ENCODE measurements at regions not wholly inside any gene's neighbourhood (a gene's known extent, or its start where the extent isn't known, plus 50 kb on each side); places are given as distances from the start of the nearest gene placed in this dataset.

DNA sequence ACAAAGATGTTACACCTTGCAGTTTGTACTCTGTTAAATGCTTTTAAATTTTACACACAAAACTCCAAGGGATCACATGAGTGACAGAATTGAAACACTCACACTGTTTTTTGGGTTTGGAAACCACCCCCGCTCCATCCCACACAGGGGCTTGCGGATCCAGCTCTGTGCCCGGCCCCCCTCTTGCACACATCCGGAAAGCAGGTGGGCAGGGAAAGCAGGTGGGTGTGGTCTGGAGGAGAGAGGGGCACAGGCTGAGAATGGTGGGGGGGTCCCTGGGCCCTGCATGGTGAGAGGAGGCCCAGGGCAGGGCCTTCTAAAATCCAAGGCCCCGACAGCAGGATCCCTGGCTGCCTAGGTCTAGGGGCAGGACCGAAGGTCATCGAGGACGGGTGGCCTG lies 88.5 kb upstream of the HPCAL1 start:
- ATAC-seq, result no peak
- 71% methylated on average over 7 of the region's 8 CpGs for WGBS (ENCODE audit: insufficient coverage, low coverage, missing lambda C conversion rate)
- Histone ChIP-seq H3K36me3 (ENCODE audit: control insufficient read depth, insufficient read depth, low read length) (no peaks in the 10 kb centered on the region), H3K9ac (ENCODE audit: insufficient read depth in 1 of 2, low read depth in 2 of 2, low read length in 2 of 2) (no peak overlapping the region), H3K9me3 (replicated peaks; ENCODE audit: control insufficient read depth, insufficient read depth, low read depth, low read length) (no peaks in the 10 kb centered on the region), H3K27me3 (ENCODE audit: control insufficient read depth in 2 of 2, insufficient read depth in 2 of 2, low read length in 2 of 2) (no peaks in the 10 kb centered on the region), H2AFZ (ENCODE audit: low read depth, low read length) (no peak overlapping the region), H4K20me1 (replicated peaks; ENCODE audit: control insufficient read depth, insufficient read depth, low read length) (no peaks in the 10 kb centered on the region), H3K9me1 (ENCODE audit: control insufficient read depth, insufficient read depth, low read length) (no peaks in the 10 kb centered on the region), H3K4me2 (ENCODE audit: insufficient read depth, low read length) (no peak overlapping the region), H3K4me1 (replicated peaks in 1 of 2; ENCODE audit: control insufficient read depth in 2 of 2, insufficient read depth in 2 of 2, low read length in 2 of 2) (peaks cover 5 to 18% of the 10 kb centered on the region in 2 experiments; a peak in 3 of 5 replicates), H3K4me3 (no peak overlapping the region), H3K79me2 (ENCODE audit: control insufficient read depth, insufficient read depth, low read length) (no peaks in the 10 kb centered on the region), H3K27ac (ENCODE audit: extremely low read depth, low read depth, low read length) (no peak overlapping the region)
- BruUV-seq (replicated peaks), result no TSS peak
- ChIA-PET CTCF (ENCODE audit: low intra/inter-chr PET ratio) (no interaction called here), POLR2A (interaction anchor here (1.0 to 1.2 kb wide), 2 partner anchors 11 to 18 kb away, joined by 3 read pairs; no protein-coding TSS in a partner anchor)
- DNase-seq (ENCODE audit: extremely low read depth in 1 of 4, low spot score in 3 of 4), result no peak
- TF ChIP-seq XRCC3 (IDR thresholded peaks at IDR 0.05), result no peak
- TF ChIP-seq POLR2G (IDR thresholded peaks at IDR 0.05; ENCODE audit: low read depth, low read length), result peak; percentile 64
- no peak for FAIRE-seq
- in situ Hi-C loops (cut with MboI), result no loop called here
- intact Hi-C loops (cut with micrococcal nuclease), result no loop called here

DNA sequence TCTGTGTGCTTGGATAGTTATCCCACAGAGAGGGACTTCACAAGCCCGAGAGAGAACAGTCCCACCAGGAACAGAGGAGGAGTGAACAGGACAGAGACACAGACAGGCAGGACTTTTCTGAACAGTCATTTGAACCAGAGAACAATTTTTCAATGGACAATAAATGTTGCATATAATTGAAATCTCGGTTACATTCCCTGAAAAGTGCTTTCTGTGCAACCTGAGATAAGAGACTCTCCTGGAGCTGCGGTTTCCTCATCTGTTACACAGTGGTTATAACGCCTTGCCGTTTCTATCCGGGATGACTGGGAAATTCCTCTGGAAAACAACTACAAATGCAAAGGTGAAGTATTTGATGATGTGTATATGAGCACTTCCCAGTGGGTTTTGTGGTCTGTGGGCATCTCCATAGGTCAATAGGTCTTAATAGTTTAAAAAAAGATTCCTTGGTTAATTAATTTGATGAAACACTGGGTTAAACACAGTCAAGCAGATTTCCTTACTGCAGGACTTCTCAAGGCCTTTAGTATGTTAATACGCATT lies 87.2 kb upstream of the HPCAL1 start:
- FAIRE-seq (peak; percentile 88), DNase-seq (ENCODE audit: extremely low read depth in 1 of 4, low spot score in 3 of 4) (no peak), ATAC-seq (no peak; the same call in 2 of the 3 replicates)
- intact Hi-C loops (cut with micrococcal nuclease) (no loop called here), in situ Hi-C loops (cut with MboI) (no loop called here)
- Histone ChIP-seq H3K27me3 (ENCODE audit: control insufficient read depth in 2 of 2, insufficient read depth in 2 of 2, low read length in 2 of 2) (peaks cover 0 to 6% of the 10 kb centered on the region in 2 experiments; a peak in 1 of 5 replicates), H3K9ac (ENCODE audit: insufficient read depth in 1 of 2, low read depth in 2 of 2, low read length in 2 of 2) (no peak overlapping the region), H4K20me1 (replicated peaks; ENCODE audit: control insufficient read depth, insufficient read depth, low read length) (no peaks in the 10 kb centered on the region), H3K4me3 (no peak overlapping the region), H3K9me1 (ENCODE audit: control insufficient read depth, insufficient read depth, low read length) (no peaks in the 10 kb centered on the region), H2AFZ (ENCODE audit: low read depth, low read length) (no peak overlapping the region), H3K27ac (ENCODE audit: extremely low read depth, low read depth, low read length) (no peak overlapping the region), H3K4me1 (replicated peaks in 1 of 2; ENCODE audit: control insufficient read depth in 2 of 2, insufficient read depth in 2 of 2, low read length in 2 of 2) (peaks cover 5 to 25% of the 10 kb centered on the region in 2 experiments; a peak in 3 of 5 replicates), H3K9me3 (replicated peaks; ENCODE audit: control insufficient read depth, insufficient read depth, low read depth, low read length) (no peaks in the 10 kb centered on the region), H3K36me3 (ENCODE audit: control insufficient read depth, insufficient read depth, low read length) (no peaks in the 10 kb centered on the region), H3K79me2 (ENCODE audit: control insufficient read depth, insufficient read depth, low read length) (no peaks in the 10 kb centered on the region), H3K4me2 (ENCODE audit: insufficient read depth, low read length) (no peak overlapping the region)
- CTCF ChIA-PET (ENCODE audit: low intra/inter-chr PET ratio), result no interaction called here
- no TSS peak for BruUV-seq (replicated peaks)
- 3% methylated on average over 7 of the region's 7 CpGs for WGBS (ENCODE audit: insufficient coverage, low coverage, missing lambda C conversion rate)
- POLR2A ChIA-PET, result no interaction called here
- TF ChIP-seq CBFA2T2 (conservative IDR thresholded peaks at IDR 0.05), result 0 out of 2 replicates have a peak, but pooled peaks have one; percentile 9
- TF ChIP-seq ZNF239 (CRISPR knock-in tag; IDR thresholded peaks at IDR 0.05), result peak; percentile 89
- no peak for TF ChIP-seq ZNF583 (CRISPR knock-in tag; IDR thresholded peaks at IDR 0.05)
- no peak for TF ChIP-seq GTF2F1 (IDR thresholded peaks at IDR 0.05; ENCODE audit: low read depth, low read length)
- no peak for TF ChIP-seq SIN3B (IDR thresholded peaks at IDR 0.05; ENCODE audit: low read depth)
- TF ChIP-seq, protein P1, sequence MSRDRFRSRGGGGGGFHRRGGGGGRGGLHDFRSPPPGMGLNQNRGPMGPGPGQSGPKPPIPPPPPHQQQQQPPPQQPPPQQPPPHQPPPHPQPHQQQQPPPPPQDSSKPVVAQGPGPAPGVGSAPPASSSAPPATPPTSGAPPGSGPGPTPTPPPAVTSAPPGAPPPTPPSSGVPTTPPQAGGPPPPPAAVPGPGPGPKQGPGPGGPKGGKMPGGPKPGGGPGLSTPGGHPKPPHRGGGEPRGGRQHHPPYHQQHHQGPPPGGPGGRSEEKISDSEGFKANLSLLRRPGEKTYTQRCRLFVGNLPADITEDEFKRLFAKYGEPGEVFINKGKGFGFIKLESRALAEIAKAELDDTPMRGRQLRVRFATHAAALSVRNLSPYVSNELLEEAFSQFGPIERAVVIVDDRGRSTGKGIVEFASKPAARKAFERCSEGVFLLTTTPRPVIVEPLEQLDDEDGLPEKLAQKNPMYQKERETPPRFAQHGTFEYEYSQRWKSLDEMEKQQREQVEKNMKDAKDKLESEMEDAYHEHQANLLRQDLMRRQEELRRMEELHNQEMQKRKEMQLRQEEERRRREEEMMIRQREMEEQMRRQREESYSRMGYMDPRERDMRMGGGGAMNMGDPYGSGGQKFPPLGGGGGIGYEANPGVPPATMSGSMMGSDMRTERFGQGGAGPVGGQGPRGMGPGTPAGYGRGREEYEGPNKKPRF (IDR thresholded peaks at IDR 0.05; ENCODE audit: low read depth, low read length), result no peak
- no peak for TF ChIP-seq ZNF175 (CRISPR knock-in tag; IDR thresholded peaks at IDR 0.05; ENCODE audit: low read depth)
- TF ChIP-seq SOX6 (IDR thresholded peaks at IDR 0.05), result peak; percentile 63
- no peak for TF ChIP-seq ZNF133 (CRISPR knock-in tag; IDR thresholded peaks at IDR 0.05)
- TF ChIP-seq SREBF2 (CRISPR knock-in tag; IDR thresholded peaks at IDR 0.05), result no peak
- TF ChIP-seq ZNF174 (CRISPR knock-in tag; IDR thresholded peaks at IDR 0.05), result no peak
- no peak for TF ChIP-seq ZNF830 (CRISPR knock-in tag; IDR thresholded peaks at IDR 0.05)
- TF ChIP-seq TEAD4 (IDR thresholded peaks at IDR 0.05; ENCODE audit: low read length), result peak; percentile 31; the same call in 1 of the 2 replicates
- no peak for TF ChIP-seq TEAD4 (CRISPR knock-in tag; IDR thresholded peaks at IDR 0.05; ENCODE audit: borderline replicate concordance)
- no peak for TF ChIP-seq FOSL1 (tag; conservative IDR thresholded peaks at IDR 0.05)
- TF ChIP-seq ESRRA (IDR thresholded peaks at IDR 0.05; ENCODE audit: borderline replicate concordance, low read depth), result peak; percentile 30; the same call in 1 of the 2 replicates

Data from K562 (cell line).